ENCODE measurements at regions not wholly inside any gene's neighbourhood (a gene's known extent, or its start where the extent isn't known, plus 50 kb on each side); places are given as distances from the start of the nearest gene placed in this dataset.
"Not testable (repeated sequence)": the region's sequence is repeated elsewhere in the genome, so short reads cannot be mapped to it uniquely, and the experiment has no call there.

DNA sequence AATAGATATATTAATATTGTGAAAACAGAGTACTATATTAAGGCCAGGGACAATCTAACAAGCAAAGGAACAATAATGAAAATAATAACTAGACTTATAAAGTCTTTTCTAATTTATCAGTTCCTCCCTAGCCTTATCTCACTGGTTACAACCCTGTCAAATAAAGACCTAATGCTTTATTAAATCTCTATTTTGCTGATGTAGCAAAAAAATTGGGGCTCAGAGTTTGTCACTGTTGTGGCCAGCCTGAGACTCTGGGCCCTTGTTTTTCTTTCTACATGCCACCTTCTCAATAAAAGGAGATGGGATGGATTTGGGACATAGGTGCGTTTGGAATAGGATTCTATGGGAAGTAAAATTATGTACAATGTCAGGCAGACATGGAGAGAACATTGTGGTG lies 937.0 kb downstream of the IGSF11 start:
- no peak for DNase-seq

DNA sequence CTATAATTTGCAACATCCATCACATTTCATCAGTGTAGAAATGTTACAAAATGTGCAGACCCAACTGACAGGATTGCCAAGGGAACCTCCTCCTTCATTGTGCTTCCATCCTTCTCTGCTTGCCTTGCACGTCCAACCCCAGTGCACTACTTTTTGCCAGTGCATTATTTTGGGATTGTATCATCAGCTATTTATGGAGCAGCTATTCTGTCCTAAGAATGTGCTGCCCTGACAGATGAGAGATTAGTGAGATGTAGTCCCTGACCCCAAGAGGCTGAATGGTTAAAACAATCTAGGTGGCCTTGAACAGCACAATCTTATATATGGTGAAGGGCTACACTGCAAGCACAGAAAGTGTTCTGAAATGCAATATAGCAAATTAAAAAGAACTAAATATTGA lies 935.8 kb downstream of the IGSF11 start:
- peak; percentile 14 for DNase-seq

DNA sequence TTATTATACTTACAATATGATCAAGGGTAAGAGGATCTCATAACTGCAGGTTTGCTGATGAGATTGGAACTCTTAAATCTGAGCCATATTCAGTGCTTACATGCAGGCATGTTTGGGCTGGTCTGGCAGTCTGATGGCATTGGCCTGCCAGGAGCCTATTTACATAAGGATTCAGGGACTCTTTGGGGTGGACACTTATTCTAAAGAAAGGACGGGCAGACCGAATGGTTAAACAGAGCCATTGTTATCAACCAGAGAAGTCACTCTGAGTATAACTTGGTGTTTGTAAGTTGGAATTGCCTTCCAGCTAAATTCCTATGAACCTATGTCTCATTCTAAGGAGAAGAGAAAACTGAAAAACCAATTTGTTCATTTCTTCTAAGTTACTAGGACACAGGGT lies 932.8 kb downstream of the IGSF11 start:
- no peak for DNase-seq

DNA sequence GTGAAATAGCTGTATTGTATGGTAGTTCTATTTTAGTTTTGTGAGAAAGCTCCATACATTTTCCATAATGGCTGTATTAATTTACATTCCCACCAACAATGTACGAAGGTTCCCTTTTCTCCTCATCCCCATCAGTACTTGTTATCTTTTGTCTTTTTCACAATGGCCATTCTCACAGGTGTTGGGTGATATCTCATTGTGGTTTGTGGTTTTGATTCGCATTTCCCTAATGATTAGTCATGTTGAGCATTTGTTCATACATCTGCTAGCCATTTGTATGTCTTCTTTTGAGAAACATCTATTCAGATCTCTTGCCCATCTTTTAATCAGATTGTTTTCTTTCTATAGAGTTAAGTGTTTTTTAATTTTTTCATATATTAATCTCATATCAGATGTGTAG lies 931.9 kb downstream of the IGSF11 start:
- no peak for DNase-seq

DNA sequence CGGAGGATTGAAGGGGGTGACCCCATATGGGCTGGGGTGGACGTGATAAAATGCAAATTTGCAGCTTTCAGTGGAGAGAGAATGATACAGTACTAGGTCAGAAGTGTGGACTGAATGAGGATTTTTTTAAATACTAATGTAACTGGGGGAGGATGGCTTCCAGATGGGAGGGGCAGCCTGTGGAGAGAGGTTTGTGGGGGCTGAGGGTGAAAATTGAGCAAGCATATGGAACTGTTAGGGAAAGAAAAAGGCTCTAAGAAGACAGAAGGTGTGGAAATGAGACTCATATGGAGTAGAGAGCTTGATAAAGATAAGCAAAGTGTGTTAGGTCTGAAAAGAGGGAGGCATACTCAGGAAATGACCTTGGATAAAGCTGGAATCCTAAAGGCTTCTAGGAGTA lies 926.4 kb downstream of the IGSF11 start:
- DNase-seq: no peak

DNA sequence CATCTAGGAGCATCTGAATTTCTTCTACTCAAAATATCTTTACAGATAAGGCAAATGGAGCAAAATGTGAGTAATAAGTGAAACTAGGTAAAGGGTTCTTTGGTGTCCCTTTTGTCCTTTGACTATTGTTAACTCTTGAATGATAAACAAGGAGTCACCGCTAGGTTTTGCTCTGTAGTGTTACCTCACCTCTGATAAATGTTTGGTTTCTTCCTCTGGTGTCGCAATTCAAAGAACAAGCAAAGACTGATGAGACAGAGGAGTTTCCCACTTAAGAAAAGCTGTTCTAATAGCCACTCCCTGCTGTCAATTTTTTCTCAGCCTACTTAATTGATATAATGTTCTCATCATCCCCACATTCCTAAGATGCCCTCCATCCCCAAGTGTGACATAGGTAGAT lies 925.9 kb downstream of the IGSF11 start:
- no peak for DNase-seq

DNA sequence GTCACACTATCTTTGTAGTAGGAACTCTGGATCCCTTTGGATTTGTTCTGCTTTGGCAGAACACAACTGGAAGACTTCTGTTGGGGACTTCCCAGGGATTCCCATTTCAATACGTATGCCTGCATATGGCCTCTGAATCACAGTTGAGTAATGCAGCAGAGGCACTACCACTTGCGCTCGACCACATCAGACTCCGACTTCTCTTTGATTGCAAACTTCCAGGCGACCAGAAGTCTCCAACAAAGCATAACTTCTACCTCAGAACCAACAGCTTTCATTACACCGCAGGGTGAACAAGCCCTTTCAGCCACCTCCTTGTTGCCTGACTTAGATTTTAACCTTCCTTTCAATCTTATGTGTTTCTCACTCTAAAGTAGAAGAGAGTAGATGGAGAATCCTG lies 924.4 kb downstream of the IGSF11 start:
- DNase-seq: no peak

DNA sequence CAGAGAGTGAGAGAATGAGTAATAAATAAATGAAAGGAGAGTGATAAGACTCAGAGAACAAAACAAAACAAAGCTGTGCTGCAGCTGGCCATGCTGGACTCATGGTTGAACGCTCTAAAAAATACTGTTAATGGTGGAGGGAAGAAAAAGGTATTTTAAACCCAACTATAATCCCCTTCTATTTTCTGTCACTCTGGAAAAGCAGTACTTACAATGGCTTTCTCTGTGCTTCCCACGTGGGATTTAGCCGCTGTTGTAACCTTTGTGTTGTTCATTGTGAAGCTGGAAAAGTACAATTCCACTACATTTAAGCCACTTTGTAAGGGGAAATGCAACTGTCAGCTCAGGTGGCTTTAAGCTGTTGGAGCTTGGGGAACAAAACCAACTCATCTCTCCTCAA lies 917.7 kb downstream of the IGSF11 start:
- no peak for DNase-seq

DNA sequence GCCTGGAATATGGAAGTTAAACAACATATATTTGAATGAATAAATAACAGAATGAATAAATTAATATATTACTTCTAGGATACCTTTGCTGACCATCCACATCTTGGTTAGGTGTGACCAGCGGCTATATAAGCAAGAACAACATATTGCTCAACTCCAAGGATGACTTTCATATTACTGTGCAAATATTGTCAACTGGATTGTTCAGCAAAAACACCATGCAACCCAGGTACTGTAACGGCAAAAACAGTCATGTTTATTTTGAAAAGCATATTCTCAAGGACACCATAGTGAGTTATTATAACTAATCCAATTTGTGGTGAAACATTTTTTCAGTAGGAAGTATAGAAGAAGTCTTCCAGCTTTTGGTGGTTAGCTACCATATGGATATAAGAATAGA lies 907.9 kb downstream of the IGSF11 start:
- DNase-seq: no peak

DNA sequence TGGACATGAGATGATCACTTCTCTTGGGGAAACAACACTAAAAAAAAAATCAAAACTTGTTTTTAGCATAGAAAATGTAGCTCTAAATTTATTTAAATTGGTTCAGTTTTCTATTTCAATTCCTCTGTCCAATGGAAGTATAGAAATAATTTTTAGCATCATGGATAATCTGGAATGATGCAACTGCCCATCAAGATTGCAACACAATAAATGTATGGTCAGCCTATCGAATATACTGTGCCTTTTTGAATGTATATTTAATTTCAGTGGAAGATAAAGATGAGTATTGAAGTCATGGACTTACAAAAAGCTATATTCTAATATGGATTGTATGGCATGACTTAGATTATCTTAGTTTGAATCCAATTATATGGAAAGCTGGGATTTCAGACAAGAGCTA lies 906.7 kb downstream of the IGSF11 start:
- DNase-seq: no peak

DNA sequence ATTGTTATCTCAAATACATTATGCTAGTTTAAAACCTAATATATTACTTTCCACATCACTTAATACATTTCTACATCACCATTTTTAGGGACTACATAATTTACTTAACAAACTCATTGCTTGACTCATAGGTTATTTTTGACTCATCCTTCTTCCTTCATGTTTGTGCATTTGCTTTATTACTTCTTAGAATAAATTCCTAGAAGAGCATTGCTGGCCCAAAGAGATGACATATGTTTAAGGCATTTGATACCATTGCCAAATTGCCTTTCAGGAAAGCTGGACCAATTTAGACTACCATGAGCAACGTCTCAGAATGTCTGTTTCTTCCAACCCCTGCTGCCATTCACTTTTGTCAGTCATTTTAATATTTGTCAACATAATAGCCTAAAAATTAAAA lies 905.8 kb downstream of the IGSF11 start:
- DNase-seq: no peak

DNA sequence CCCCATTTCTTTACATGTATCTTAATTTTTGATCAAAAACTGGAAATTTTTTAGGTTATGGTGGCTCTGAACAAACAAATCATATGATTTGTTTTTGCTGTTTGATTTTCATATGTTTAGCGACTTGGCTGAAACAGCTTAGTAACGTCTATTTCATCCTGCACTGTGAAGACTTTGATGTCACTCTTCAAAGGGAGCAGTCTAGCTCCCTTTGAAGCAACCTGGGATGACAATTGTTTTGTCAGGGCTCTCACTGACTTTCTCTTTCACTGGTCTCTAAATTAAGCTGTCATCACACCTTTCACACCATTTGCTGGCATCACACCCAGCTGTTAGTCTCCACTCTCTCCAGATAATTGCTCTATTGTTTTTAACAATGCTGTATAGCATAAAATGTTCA lies 896.9 kb downstream of the IGSF11 start:
- no peak for DNase-seq

DNA sequence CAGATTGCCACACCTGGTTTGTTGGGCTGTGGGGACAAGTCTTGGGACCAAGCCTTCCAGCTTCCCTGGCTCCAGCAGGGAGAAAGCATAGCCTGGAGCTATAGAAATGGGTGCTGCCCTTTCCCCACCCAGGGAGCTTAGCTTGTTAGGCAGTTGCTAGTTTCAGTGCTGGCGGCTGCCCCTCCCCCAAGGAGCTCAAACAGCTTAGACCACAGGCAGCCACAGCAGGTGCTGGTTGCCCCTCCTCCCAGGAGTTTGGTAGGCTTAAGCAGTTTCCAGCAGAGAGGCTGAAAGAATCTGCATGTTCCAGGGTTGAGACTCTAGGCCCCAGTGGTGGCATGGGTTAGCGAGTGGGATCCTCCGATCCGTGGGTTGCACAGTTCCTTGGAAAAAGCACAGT lies 889.7 kb downstream of the IGSF11 start:
- DNase-seq: no peak

DNA sequence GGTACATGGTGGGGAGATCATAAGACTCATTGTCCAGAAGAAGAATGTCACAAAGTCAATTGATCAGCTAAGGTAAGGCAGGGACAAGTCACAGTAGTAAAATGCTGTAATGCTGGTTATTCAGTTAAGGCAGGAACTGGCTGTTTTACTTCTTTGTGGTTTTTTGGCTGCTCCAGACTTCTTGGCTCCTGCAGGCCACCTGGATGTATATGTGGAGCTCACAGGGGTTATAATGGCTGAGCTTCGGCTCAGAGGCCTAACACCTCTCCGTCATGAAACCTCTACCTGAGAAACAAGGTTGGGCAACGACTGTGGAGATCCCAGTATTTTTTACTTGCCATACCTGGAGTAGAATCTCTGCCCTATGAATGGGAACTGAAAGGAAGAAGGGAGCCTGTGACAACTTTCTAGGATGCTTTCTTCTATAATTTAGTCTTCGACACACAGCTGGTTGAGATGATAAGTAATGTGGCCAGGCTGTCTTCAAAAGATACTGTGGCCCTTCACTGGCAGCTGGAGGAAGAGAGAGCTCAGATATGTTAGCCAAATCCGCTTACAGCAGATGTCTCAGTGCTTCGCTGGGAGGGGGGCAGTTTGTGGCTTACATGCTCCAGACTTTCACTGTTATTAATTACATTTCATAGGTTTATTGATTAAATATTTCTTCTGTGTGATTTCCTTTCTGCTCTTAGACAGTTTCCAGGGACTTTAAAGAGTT lies 887.8 kb downstream of the IGSF11 start:
- no peak for DNase-seq

DNA sequence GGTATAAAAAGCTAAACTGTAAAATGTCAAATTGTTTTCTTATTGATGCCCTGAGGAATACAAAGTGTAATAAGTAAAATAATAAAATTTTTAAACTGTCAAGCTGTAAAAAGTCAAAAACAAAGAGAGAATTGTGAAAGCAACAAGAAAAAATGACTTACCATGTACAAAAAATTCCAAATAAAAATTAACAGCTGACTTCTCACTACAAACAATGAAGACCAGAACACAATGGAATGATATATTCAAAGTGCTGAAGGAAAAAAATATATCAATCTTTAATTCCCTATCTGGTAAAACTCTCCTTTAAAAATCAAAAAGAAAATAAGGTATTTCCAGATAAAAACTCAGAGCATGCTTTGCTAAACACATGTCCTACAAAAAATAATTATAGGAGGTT lies 883.5 kb downstream of the IGSF11 start:
- no peak for DNase-seq

DNA sequence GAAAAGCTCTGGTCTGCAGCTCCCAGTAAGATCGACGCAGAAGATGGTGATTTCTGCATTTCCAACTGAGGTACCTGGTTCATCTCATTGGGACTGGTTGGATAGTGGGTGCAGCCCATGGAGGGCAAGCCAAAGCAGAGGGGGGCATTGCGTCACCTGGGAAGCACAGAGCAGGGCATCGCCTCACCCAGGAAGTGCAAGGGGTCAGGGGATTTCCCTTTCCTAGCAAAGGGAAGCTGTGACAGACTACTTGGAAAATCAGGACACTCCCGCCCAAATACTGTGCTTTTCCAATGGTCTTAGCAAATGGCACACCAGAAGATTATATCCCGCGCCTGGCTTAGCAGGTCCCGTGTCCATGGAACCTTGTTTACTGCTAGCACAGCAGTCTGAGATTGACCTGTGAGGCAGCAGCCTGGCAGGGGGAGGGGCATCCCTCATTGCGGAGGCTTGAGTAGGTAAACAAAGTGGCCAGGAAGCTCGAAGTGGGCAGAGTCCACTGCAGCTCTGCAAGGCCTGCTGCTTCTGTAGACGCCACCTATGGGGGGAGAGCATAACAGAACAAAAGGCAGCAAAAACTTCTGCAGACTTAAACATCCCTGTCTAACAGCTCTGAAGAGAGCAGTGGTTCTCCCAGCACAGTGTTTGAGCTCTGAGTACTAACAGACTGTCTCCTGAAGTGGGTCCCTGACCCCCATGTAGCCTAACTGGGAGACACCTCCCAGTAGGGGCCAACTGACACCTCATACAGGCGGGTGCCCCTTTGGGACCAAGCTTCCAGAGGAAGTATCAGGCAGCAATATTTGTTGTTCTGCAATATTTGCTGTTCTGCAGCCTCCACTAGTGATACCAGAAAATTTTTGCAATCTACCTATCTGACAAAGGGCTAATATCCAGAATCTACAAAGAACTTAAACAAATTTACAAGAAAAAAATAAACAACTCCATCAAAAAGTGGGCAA lies 871.7 kb downstream of the IGSF11 start:
- not testable (repeated sequence) for DNase-seq

DNA sequence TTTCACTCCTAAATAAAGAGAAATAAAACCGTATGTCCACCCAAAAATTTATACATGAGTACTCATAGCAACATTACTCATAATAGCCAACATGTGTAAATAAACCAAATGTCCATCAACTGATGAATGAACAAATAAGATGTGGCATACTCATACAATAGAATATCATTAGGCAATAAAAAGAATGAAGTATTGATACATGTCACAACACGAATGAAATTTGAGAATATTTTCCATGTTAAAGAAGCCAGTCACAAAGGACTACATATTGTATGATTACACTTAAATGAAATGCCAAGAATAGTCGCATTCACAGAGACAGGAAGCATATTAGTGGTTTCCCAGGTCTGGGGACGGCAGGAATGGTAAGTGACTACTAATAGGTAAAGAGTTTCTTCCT lies 869.2 kb downstream of the IGSF11 start:
- DNase-seq: no peak

DNA sequence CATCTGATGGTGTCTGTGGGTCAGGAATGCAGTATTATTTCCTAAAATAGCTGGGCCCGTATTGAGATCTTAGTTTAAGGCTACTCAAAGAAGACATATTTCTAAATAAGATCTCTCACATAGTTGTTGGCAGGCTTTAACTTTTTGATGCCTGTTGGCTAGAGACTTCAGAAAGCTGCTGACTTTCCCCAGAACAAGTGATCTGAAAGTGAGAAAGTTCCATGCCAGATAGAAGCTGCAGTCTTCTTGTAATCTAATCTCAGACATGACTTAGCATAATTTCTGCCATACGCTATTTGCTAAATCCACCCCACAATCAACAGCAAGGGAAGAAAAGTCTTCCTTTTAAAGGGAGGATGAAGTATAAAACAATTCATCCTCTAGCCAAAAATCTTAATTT lies 867.1 kb downstream of the IGSF11 start:
- DNase-seq: no peak

DNA sequence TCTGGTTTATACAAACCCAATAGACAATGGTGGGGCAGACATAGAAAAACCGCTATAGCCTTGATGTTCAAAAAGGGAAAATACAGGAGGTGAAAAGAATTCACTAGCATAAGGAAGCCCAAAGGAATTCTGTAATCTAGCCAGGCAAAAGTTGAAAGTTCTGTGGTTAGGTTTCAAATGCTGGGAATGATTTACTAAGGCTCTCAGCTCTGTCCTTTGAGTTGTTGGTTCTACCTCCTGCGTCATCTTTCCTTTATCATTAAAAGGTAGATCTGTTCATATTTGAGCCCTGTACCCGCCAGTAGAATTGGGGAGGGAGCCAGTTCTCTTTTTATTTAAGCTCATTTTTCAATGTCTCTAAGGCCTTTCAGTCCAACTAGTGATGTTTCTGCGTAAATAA lies 866.5 kb downstream of the IGSF11 start:
- DNase-seq: no peak

DNA sequence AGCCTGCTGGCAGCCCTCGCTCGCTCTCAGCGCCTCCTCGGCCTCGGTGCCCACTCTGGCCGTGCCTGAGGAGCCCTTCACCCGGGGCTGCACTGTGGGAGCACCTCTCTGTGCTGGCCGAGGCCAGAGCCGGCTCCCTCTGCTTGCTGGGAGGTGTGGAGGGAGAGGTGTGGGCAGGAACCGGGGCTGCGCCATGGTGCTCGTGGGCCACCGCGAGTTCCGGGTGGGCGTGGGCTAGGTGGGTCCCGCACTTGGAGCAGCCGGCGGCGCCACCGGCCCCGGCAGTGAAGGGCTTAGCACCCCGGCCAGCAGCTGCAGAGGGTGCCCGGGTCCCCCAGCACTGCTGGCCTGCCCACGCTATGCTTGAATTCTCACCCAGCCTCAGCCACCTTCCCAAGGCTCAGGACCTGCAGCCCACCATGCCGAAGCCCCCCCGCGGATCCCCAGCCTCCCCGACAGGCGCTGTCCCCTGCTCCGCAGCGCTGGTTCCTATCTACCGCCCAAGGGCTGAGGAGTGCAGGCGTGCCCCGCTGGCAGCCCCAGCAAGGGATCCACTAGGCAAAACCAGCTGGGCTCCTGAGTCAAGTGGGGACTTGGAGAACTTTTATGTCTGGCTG lies 863.3 kb downstream of the IGSF11 start:
- DNase-seq: no peak

DNA sequence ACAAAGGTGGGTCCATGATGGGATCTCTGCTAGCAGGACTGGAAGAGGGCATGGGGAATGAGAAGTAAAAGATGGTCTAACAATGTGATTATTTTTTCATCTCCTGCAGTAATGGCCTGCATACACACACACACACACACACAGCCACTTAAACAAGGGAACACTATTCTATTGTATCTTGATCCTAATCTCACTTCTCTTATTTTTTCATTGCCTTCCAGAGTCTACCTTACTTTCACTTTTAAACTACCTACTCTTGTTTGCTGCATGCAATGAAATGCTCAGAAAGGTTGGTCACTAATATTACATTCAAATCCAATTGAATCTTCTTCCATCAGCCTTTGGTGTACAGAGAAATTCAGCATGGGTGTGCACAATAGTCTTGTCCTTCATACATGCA lies 853.8 kb downstream of the IGSF11 start:
- no peak for DNase-seq

DNA sequence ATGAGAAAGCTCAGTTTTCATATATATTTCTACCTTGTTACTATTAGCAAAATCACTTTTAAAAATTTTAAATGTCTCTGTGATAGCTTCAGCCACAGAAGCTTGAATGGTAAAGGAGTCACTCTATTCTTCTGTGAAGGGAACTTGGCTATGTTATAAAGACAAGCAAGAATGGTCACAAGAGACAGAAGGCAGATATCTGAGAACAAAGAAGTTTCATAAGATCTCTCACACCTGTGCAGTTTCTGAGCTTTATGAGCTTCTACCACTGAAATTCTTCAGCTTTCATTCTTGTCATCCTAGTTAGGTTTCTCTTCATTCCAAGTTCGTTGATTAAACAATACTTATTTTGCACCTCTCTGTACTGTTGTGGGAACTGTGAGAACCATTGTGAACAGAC lies 853.4 kb downstream of the IGSF11 start:
- DNase-seq: no peak

DNA sequence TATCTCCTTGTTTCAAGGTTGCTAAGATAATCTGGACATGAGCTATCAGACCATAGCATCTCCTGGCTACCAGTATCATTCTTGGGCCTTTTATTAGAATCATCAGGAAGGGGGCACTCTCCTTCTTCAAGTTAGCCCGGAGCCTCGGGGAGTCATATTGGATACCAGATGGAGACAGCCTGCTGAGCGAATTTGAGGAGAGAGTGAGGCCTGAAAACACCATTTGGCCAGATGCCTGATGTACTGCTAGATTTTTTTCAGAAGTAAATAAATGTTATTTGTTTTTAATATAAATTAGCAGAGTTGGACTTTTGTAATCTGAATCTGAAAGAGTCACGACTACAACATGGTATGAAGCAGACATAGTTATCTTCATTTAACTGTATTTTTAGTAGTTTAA lies 848.6 kb downstream of the IGSF11 start:
- DNase-seq: no peak

Data from tongue (tissue), 1 donor.